G401 (cell line): ENCODE measurements at regions not wholly inside any gene's neighbourhood (a gene's known extent, or its start where the extent isn't known, plus 50 kb on each side); places are given as distances from the start of the nearest gene placed in this dataset.
"Not testable (repeated sequence)": the region's sequence is repeated elsewhere in the genome, so short reads cannot be mapped to it uniquely, and the experiment has no call there.

ENCODE experiments used
- DNase-seq: peaks from one replicate; pipeline ENCODE4 v3.0.0-alpha.2; 2015; ENCODE audit warnings: low spot score
- in situ Hi-C: cut with HindIII; loops from 2 replicates; pipeline ENCODE4 v1.10.0; 2016; ENCODE audit warnings: low sequenced_read_pairs, mixed read lengths

- in situ Hi-C loops = no loop called here
- peak; percentile 24 for DNase-seq
These were observed 131.3 kb upstream of the SNRPN start for GRCh38 chr15:24823473-24823872.

- in situ Hi-C loops = no loop called here
- DNase-seq = no peak
These were observed 122.5 kb upstream of the SNRPN start for GRCh38 chr15:24832282-24832681.

GRCh38 chr15:24835301-24835700 is 119.5 kb upstream of the SNRPN start:
- no peak for DNase-seq
- in situ Hi-C loops = no loop called here

- in situ Hi-C loops = no loop called here
- DNase-seq = peak; percentile 56
These were observed 106.7 kb upstream of the SNRPN start for GRCh38 chr15:24848050-24848449.

- in situ Hi-C loops = no loop called here
- no peak for DNase-seq
These were observed 98.1 kb upstream of the SNRPN start for GRCh38 chr15:24856397-24857390.

GRCh38 chr15:24857763-24858162 is 97.0 kb upstream of the SNRPN start:
- no peak for DNase-seq
- in situ Hi-C loops = no loop called here

- DNase-seq, in situ Hi-C loops: not testable (repeated sequence)
These were observed 96.6 kb upstream of the SNRPN start for GRCh38 chr15:24858183-24858582.

- no peak for DNase-seq
- in situ Hi-C loops = no loop called here
These were observed 95.8 kb upstream of the SNRPN start for GRCh38 chr15:24858737-24859601.

GRCh38 chr15:24861014-24861690 is 93.6 kb upstream of the SNRPN start:
- in situ Hi-C loops = no loop called here
- DNase-seq = no peak

GRCh38 chr15:24862726-24863521 is 91.9 kb upstream of the SNRPN start:
- in situ Hi-C loops = no loop called here

GRCh38 chr15:24865303-24865702 is 89.5 kb upstream of the SNRPN start:
- in situ Hi-C loops = no loop called here
- no peak for DNase-seq

More at GRCh38 chr15:24862726-24863521, 91.9 kb upstream of the SNRPN start:
- no peak for DNase-seq

GRCh38 chr15:24877174-24877573 is 77.6 kb upstream of the SNRPN start:
- no peak for DNase-seq
- in situ Hi-C loops = no loop called here

- peak; percentile 47 for DNase-seq
- in situ Hi-C loops = no loop called here
These were observed 76.6 kb upstream of the SNRPN start for GRCh38 chr15:24878153-24878552.

GRCh38 chr15:24879492-24879891 is 75.3 kb upstream of the SNRPN start:
- in situ Hi-C loops = no loop called here
- no peak for DNase-seq

- in situ Hi-C loops = no loop called here
- no peak for DNase-seq
These were observed 74.1 kb upstream of the SNRPN start for GRCh38 chr15:24880663-24881062.

- in situ Hi-C loops = no loop called here
- no peak for DNase-seq
These were observed 68.2 kb upstream of the SNRPN start for GRCh38 chr15:24886538-24886937.

- DNase-seq = no peak
- in situ Hi-C loops = no loop called here
These were observed 56.0 kb upstream of the SNRPN start for GRCh38 chr15:24898715-24899272.

- in situ Hi-C loops = no loop called here
- no peak for DNase-seq
These were observed 55.4 kb upstream of the SNRPN start for GRCh38 chr15:24899367-24899766.
